DND-41 (cell line): ENCODE measurements at regions not wholly inside any gene's neighbourhood (a gene's known extent, or its start where the extent isn't known, plus 50 kb on each side); places are given as distances from the start of the nearest gene placed in this dataset.

ENCODE experiments used
- EZH2 ChIP-seq: IDR thresholded peaks from 3 replicates; pipeline ENCODE4 v1.6.1; 2012; ENCODE audit warnings: borderline replicate concordance, low read depth, mild to moderate bottlenecking, moderate library complexity, low read length, inconsistent platforms; ENCODE audit not compliant: severe bottlenecking
- TF ChIP-seq, protein P1 (sequence below): IDR thresholded peaks from 2 replicates; pipeline ENCODE4 v1.5.1; 2012; ENCODE audit warnings: borderline replicate concordance, low read length, moderate library complexity, mild to moderate bottlenecking; ENCODE audit not compliant: poor library complexity, severe bottlenecking; ENCODE audit errors: extremely low read depth

DNA sequence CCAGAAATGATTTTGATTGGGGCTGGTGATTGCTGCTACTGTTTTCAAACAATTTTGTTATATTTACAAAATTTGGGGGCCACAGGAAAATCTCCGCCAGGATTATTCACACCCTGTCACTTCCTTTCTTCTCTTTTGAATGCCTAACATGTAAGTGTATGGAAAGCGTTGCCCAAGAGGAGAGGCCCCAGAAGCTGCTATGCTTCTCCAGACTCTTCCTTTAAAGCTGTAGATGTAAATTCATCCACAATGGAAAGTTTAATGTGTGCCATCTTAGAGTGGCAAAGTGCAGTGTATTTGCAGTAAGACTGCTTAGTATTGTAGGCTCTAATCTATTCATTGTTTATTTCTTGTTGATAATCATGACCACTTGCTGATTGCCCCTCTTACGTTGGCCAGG, 136.7 kb upstream of the LRIG3 start:
- TF ChIP-seq, protein P1, sequence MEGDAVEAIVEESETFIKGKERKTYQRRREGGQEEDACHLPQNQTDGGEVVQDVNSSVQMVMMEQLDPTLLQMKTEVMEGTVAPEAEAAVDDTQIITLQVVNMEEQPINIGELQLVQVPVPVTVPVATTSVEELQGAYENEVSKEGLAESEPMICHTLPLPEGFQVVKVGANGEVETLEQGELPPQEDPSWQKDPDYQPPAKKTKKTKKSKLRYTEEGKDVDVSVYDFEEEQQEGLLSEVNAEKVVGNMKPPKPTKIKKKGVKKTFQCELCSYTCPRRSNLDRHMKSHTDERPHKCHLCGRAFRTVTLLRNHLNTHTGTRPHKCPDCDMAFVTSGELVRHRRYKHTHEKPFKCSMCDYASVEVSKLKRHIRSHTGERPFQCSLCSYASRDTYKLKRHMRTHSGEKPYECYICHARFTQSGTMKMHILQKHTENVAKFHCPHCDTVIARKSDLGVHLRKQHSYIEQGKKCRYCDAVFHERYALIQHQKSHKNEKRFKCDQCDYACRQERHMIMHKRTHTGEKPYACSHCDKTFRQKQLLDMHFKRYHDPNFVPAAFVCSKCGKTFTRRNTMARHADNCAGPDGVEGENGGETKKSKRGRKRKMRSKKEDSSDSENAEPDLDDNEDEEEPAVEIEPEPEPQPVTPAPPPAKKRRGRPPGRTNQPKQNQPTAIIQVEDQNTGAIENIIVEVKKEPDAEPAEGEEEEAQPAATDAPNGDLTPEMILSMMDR: no peak
- no peak for TF ChIP-seq EZH2
